GM12891 (cell line): ENCODE measurements at regions not wholly inside any gene's neighbourhood (a gene's known extent, or its start where the extent isn't known, plus 50 kb on each side); places are given as distances from the start of the nearest gene placed in this dataset.

ENCODE experiments used
- POLR2A ChIP-seq: IDR thresholded peaks from 2 replicates; pipeline ENCODE4 v1.6.1; 2011; ENCODE audit warnings: low read depth, low read length, control low read depth
- POLR2AphosphoS5 ChIP-seq: IDR thresholded peaks from 2 replicates; pipeline ENCODE4 v1.6.1; 2011; ENCODE audit warnings: low read depth, low read length, control low read depth
- SPI1 ChIP-seq: IDR thresholded peaks from 2 replicates; pipeline ENCODE4 v1.6.1; 2011; ENCODE audit warnings: low read depth, low read length, control low read depth
- TAF1 ChIP-seq: IDR thresholded peaks from 2 replicates; pipeline ENCODE4 v1.6.1; 2011; ENCODE audit warnings: low read depth, low read length, control low read depth

GRCh38 chr10:124152139-124153022 lies 59.0 kb upstream of the CHST15 start:
- TF ChIP-seq POLR2AphosphoS5: no peak
- TF ChIP-seq POLR2A: no peak
- no peak for TF ChIP-seq TAF1
- TF ChIP-seq SPI1: no peak
